PC-3 (cell line): ENCODE measurements at regions not wholly inside any gene's neighbourhood (a gene's known extent, or its start where the extent isn't known, plus 50 kb on each side); places are given as distances from the start of the nearest gene placed in this dataset.

ENCODE experiments used
- EZH2 ChIP-seq: fragments of 300-600 bp; sonication (generic); IDR thresholded peaks from one replicate; pipeline ENCODE4 v1.6.1; 2017; ENCODE audit warnings: antibody characterized with exemption, mild to moderate bottlenecking, low read length; ENCODE audit not compliant: unreplicated experiment
- TF ChIP-seq, protein P1 (sequence below): fragments of 300-600 bp; sonication (generic); conservative IDR thresholded peaks from 2 replicates; pipeline ENCODE4 v1.5.1; 2017; ENCODE audit warnings: antibody characterized with exemption, low read depth, mild to moderate bottlenecking, low read length

DNA sequence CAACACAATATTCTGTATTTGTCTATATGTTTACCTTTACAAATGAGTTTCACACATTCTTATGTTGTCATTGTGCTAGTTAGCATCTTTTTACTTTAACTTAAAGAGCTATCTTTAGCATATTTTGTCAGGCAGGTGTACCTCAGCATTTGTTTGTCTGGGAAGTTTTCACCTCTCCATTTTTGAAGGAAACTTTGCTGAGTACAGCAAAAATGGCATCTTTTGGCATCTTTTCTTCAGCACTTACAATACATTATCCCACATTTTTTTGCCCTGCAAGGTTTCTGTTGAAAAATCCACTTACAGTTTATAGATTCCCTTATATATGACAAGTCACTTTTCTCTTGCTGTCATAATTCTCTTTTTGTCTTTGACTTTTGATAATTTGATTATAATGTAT lies 171.3 kb upstream of the XIRP2 start:
- TF ChIP-seq, protein P1, sequence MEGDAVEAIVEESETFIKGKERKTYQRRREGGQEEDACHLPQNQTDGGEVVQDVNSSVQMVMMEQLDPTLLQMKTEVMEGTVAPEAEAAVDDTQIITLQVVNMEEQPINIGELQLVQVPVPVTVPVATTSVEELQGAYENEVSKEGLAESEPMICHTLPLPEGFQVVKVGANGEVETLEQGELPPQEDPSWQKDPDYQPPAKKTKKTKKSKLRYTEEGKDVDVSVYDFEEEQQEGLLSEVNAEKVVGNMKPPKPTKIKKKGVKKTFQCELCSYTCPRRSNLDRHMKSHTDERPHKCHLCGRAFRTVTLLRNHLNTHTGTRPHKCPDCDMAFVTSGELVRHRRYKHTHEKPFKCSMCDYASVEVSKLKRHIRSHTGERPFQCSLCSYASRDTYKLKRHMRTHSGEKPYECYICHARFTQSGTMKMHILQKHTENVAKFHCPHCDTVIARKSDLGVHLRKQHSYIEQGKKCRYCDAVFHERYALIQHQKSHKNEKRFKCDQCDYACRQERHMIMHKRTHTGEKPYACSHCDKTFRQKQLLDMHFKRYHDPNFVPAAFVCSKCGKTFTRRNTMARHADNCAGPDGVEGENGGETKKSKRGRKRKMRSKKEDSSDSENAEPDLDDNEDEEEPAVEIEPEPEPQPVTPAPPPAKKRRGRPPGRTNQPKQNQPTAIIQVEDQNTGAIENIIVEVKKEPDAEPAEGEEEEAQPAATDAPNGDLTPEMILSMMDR: no peak
- no peak for TF ChIP-seq EZH2
